ENCODE measurements at regions not wholly inside any gene's neighbourhood (a gene's known extent, or its start where the extent isn't known, plus 50 kb on each side); places are given as distances from the start of the nearest gene placed in this dataset.

DNA sequence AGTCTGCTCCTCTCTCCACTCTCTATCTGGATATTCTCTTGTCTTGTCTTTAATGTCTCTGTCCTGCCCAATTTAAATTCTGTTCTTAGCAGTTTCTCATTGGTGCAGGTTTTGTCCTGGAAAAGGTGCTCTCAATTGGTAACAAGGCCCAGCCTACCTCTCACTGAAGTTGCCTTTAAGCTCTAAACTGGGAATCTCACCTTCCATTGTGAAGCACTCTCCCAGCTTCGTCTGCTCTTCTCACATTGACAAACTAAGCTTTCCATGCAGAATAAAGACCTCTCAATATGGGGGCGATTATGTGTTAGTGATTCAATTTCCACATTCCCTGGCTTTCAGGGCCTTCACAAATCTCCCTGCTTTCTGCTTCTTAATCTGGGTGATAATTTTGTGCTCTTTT lies 1712.2 kb downstream of the GRIK2 start:
- TF ChIP-seq, protein P1, sequence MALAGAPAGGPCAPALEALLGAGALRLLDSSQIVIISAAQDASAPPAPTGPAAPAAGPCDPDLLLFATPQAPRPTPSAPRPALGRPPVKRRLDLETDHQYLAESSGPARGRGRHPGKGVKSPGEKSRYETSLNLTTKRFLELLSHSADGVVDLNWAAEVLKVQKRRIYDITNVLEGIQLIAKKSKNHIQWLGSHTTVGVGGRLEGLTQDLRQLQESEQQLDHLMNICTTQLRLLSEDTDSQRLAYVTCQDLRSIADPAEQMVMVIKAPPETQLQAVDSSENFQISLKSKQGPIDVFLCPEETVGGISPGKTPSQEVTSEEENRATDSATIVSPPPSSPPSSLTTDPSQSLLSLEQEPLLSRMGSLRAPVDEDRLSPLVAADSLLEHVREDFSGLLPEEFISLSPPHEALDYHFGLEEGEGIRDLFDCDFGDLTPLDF (CRISPR knock-in tag; IDR thresholded peaks at IDR 0.05): no peak
- no peak for TF ChIP-seq MXD4 (CRISPR knock-in tag; IDR thresholded peaks at IDR 0.05; ENCODE audit: borderline replicate concordance)
- TF ChIP-seq, protein P2, sequence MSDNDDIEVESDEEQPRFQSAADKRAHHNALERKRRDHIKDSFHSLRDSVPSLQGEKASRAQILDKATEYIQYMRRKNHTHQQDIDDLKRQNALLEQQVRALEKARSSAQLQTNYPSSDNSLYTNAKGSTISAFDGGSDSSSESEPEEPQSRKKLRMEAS (CRISPR knock-in tag; IDR thresholded peaks at IDR 0.05): no peak
- TF ChIP-seq ZNF317 (CRISPR knock-in tag; IDR thresholded peaks at IDR 0.05; ENCODE audit: borderline replicate concordance, low read depth): no peak
- TF ChIP-seq, protein P3, sequence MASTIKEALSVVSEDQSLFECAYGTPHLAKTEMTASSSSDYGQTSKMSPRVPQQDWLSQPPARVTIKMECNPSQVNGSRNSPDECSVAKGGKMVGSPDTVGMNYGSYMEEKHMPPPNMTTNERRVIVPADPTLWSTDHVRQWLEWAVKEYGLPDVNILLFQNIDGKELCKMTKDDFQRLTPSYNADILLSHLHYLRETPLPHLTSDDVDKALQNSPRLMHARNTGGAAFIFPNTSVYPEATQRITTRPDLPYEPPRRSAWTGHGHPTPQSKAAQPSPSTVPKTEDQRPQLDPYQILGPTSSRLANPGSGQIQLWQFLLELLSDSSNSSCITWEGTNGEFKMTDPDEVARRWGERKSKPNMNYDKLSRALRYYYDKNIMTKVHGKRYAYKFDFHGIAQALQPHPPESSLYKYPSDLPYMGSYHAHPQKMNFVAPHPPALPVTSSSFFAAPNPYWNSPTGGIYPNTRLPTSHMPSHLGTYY (CRISPR knock-in tag; IDR thresholded peaks at IDR 0.05): no peak
- TF ChIP-seq, protein P4, sequence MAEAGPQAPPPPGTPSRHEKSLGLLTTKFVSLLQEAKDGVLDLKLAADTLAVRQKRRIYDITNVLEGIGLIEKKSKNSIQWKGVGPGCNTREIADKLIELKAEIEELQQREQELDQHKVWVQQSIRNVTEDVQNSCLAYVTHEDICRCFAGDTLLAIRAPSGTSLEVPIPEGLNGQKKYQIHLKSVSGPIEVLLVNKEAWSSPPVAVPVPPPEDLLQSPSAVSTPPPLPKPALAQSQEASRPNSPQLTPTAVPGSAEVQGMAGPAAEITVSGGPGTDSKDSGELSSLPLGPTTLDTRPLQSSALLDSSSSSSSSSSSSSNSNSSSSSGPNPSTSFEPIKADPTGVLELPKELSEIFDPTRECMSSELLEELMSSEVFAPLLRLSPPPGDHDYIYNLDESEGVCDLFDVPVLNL (CRISPR knock-in tag; IDR thresholded peaks at IDR 0.05; ENCODE audit: borderline replicate concordance, low read depth): no peak
- TF ChIP-seq, protein P5, sequence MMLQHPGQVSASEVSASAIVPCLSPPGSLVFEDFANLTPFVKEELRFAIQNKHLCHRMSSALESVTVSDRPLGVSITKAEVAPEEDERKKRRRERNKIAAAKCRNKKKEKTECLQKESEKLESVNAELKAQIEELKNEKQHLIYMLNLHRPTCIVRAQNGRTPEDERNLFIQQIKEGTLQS (CRISPR knock-in tag; conservative IDR thresholded peaks at IDR 0.05): no peak
- TF ChIP-seq, protein P6, sequence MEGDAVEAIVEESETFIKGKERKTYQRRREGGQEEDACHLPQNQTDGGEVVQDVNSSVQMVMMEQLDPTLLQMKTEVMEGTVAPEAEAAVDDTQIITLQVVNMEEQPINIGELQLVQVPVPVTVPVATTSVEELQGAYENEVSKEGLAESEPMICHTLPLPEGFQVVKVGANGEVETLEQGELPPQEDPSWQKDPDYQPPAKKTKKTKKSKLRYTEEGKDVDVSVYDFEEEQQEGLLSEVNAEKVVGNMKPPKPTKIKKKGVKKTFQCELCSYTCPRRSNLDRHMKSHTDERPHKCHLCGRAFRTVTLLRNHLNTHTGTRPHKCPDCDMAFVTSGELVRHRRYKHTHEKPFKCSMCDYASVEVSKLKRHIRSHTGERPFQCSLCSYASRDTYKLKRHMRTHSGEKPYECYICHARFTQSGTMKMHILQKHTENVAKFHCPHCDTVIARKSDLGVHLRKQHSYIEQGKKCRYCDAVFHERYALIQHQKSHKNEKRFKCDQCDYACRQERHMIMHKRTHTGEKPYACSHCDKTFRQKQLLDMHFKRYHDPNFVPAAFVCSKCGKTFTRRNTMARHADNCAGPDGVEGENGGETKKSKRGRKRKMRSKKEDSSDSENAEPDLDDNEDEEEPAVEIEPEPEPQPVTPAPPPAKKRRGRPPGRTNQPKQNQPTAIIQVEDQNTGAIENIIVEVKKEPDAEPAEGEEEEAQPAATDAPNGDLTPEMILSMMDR (IDR thresholded peaks at IDR 0.05): no peak

Data from WTC11 (cell line).